DND-41 (cell line): ENCODE measurements at regions not wholly inside any gene's neighbourhood (a gene's known extent, or its start where the extent isn't known, plus 50 kb on each side); places are given as distances from the start of the nearest gene placed in this dataset.

Source experiments
- ATAC-seq: fragments of 200-7000 bp; cut with Tn5 transposase; 3 replicates; pipeline ENCODE4 v1.9.1; 2021; ENCODE audit warnings: low read depth; ENCODE audit not compliant: insufficient read depth
- DNase-seq: peaks from one replicate; pipeline ENCODE4 v3.0.0-alpha.2; 2020
- H2AFZ ChIP-seq: 2 replicates; pipeline ENCODE4 v1.6.0; 2012; ENCODE audit warnings: low read depth, low read length
- H3K27ac ChIP-seq: 2 replicates; pipeline ENCODE4 v1.5.1; 2012; ENCODE audit warnings: low read length, inconsistent platforms
- H3K27me3 ChIP-seq: fragments of 200-600 bp; sonication (generic); 2 replicates; pipeline ENCODE4 v1.6.0; 2012; ENCODE audit warnings: low read length, mild to moderate bottlenecking, inconsistent platforms; ENCODE audit not compliant: insufficient read depth, poor library complexity
- H3K36me3 ChIP-seq: 2 replicates; pipeline ENCODE4 v1.5.1; 2012; ENCODE audit warnings: low read length, inconsistent platforms; ENCODE audit not compliant: insufficient read depth
- H3K4me1 ChIP-seq: 2 replicates; pipeline ENCODE4 v1.5.1; 2012; ENCODE audit warnings: mild to moderate bottlenecking, low read length; ENCODE audit not compliant: insufficient read depth
- H3K4me2 ChIP-seq: 2 replicates; pipeline ENCODE4 v1.6.0; 2012; ENCODE audit warnings: mild to moderate bottlenecking, moderate library complexity, low read length, inconsistent platforms; ENCODE audit not compliant: insufficient read depth
- H3K4me3 ChIP-seq, 2 experiments: fragments of 200-600 bp in 1 of 2; shearing (Covaris generic) in 1 of 2; 2 replicates each; pipeline ENCODE4 v1.5.1; 2012 to 2016; ENCODE audit warnings: inconsistent platforms in 2 of 2, low read length in 2 of 2, mild to moderate bottlenecking in 2 of 2, low read depth in 1 of 2, moderate library complexity in 1 of 2
- H3K79me2 ChIP-seq: 2 replicates; pipeline ENCODE4 v1.6.0; 2012; ENCODE audit warnings: low read length, inconsistent platforms; ENCODE audit not compliant: insufficient read depth
- H3K9ac ChIP-seq: 2 replicates; pipeline ENCODE4 v1.6.0; 2012; ENCODE audit warnings: low read depth, mild to moderate bottlenecking, inconsistent platforms, low read length, moderate library complexity
- H3K9me3 ChIP-seq: 2 replicates; pipeline ENCODE4 v1.5.1; 2012; ENCODE audit warnings: low read length, moderate library complexity, mild to moderate bottlenecking, inconsistent platforms; ENCODE audit not compliant: insufficient read depth, severe bottlenecking
- H4K20me1 ChIP-seq: 2 replicates; pipeline ENCODE4 v1.6.0; 2012; ENCODE audit warnings: low read length; ENCODE audit not compliant: insufficient read depth
- CTCF ChIP-seq: IDR thresholded peaks from 2 replicates; pipeline ENCODE4 v1.5.1; 2012; ENCODE audit warnings: borderline replicate concordance, low read length, moderate library complexity, mild to moderate bottlenecking; ENCODE audit not compliant: poor library complexity, severe bottlenecking; ENCODE audit errors: extremely low read depth
- EZH2 ChIP-seq: IDR thresholded peaks from 3 replicates; pipeline ENCODE4 v1.6.1; 2012; ENCODE audit warnings: borderline replicate concordance, low read depth, mild to moderate bottlenecking, moderate library complexity, low read length, inconsistent platforms; ENCODE audit not compliant: severe bottlenecking

GRCh38 chr14:50047274-50047676, 69.1 kb downstream of the VCPKMT start:
- ATAC-seq = no peak
- no peaks in the 10 kb centered on the region for H3K79me2 ChIP-seq
- TF ChIP-seq EZH2 (no peak), CTCF (no peak)
- H2AFZ ChIP-seq = no peak overlapping the region
- no peaks in the 10 kb centered on the region for H3K36me3 ChIP-seq
- H3K4me1 ChIP-seq = peaks cover 23% of the 10 kb centered on the region
- no peak overlapping the region for H3K4me2 ChIP-seq
- H3K9ac ChIP-seq = no peak overlapping the region
- H3K27ac ChIP-seq = no peak overlapping the region
- H4K20me1 ChIP-seq = no peaks in the 10 kb centered on the region
- no peak overlapping the region for H3K4me3 ChIP-seq
- no peak for DNase-seq
- no peaks in the 10 kb centered on the region for H3K27me3 ChIP-seq
- H3K9me3 ChIP-seq = no peaks in the 10 kb centered on the region

GRCh38 chr14:50049093-50049492, 67.3 kb downstream of the VCPKMT start:
- H3K4me2 ChIP-seq = no peak overlapping the region
- DNase-seq (no peak), ATAC-seq (no peak)
- H3K36me3 ChIP-seq = no peaks in the 10 kb centered on the region
- H3K79me2 ChIP-seq = no peaks in the 10 kb centered on the region
- H3K9ac ChIP-seq = no peak overlapping the region
- H3K27me3 ChIP-seq = no peaks in the 10 kb centered on the region
- no peak for TF ChIP-seq EZH2
- no peak for TF ChIP-seq CTCF
- no peaks in the 10 kb centered on the region for H4K20me1 ChIP-seq
- no peak overlapping the region for H2AFZ ChIP-seq
- H3K9me3 ChIP-seq = no peaks in the 10 kb centered on the region
- H3K4me1 ChIP-seq = peaks cover 14% of the 10 kb centered on the region
- no peak overlapping the region for H3K27ac ChIP-seq
- no peak overlapping the region for H3K4me3 ChIP-seq

GRCh38 chr14:50049703-50050570, 66.4 kb downstream of the VCPKMT start:
- no peaks in the 10 kb centered on the region for H3K9me3 ChIP-seq
- peaks cover 6% of the 10 kb centered on the region for H3K4me1 ChIP-seq
- TF ChIP-seq EZH2 (no peak), CTCF (no peak)
- H3K36me3 ChIP-seq = no peaks in the 10 kb centered on the region
- no peak overlapping the region for H3K27ac ChIP-seq
- H3K9ac ChIP-seq = no peak overlapping the region
- DNase-seq (no peak), ATAC-seq (no peak)
- H3K27me3 ChIP-seq = no peaks in the 10 kb centered on the region
- H3K4me2 ChIP-seq = no peak overlapping the region
- H2AFZ ChIP-seq = no peak overlapping the region
- no peaks in the 10 kb centered on the region for H4K20me1 ChIP-seq
- H3K4me3 ChIP-seq = no peak overlapping the region
- no peaks in the 10 kb centered on the region for H3K79me2 ChIP-seq
